WERI-Rb-1 (cell line): ENCODE measurements at regions not wholly inside any gene's neighbourhood (a gene's known extent, or its start where the extent isn't known, plus 50 kb on each side); places are given as distances from the start of the nearest gene placed in this dataset.

ENCODE experiments used
- DNase-seq: peaks from one replicate; pipeline ENCODE4 v3.0.0-alpha.2; 2020
- H3K27ac ChIP-seq: fragments of 250-450 bp; sonication (Bioruptor Pico); 2 replicates; pipeline ENCODE4 v1.5.1; 2020; ENCODE audit warnings: mild to moderate bottlenecking, moderate library complexity
- H3K27me3 ChIP-seq: fragments of 250-450 bp; sonication (Bioruptor Pico); 2 replicates; pipeline ENCODE4 v1.5.1; 2021; ENCODE audit warnings: mild to moderate bottlenecking, low read depth, moderate library complexity; ENCODE audit not compliant: insufficient read depth, severe bottlenecking
- H3K36me3 ChIP-seq: fragments of 250-450 bp; sonication (Bioruptor Pico); 2 replicates; pipeline ENCODE4 v1.5.1; 2020; ENCODE audit warnings: mild to moderate bottlenecking, moderate library complexity
- H3K4me3 ChIP-seq: 2 replicates; pipeline ENCODE4 v1.5.1; 2011; ENCODE audit warnings: low read depth, mild to moderate bottlenecking, control low read depth, low read length
- H3K9me3 ChIP-seq: fragments of 250-450 bp; sonication (Bioruptor Pico); 2 replicates; pipeline ENCODE4 v1.5.1; 2021; ENCODE audit warnings: mild to moderate bottlenecking, moderate library complexity; ENCODE audit not compliant: severe bottlenecking
- TF ChIP-seq, protein P1 (sequence below): IDR thresholded peaks from 2 replicates; pipeline ENCODE4 v1.5.1; 2011; ENCODE audit warnings: low read depth, mild to moderate bottlenecking, control low read depth, inconsistent platforms, low read length

DNA sequence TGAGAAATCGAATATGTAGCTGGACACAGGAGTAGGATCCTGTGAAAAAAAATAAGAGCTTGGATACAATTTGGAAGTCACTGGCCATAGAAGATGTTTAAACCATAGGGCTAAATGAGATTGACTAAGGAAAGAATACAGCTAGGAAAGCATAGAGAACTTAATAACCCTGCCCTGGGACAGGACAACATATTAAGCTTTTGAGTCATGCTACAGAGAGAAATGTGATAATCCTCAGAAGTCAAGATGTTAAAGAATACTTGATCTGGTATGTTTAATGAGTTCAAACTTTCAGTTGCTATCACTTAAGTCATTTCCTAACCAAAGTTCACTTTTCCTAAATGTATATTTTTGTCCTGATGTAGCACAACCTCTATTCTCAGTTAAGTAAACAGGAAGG, 154.6 kb upstream of the TSHZ2 start:
- TF ChIP-seq, protein P1, sequence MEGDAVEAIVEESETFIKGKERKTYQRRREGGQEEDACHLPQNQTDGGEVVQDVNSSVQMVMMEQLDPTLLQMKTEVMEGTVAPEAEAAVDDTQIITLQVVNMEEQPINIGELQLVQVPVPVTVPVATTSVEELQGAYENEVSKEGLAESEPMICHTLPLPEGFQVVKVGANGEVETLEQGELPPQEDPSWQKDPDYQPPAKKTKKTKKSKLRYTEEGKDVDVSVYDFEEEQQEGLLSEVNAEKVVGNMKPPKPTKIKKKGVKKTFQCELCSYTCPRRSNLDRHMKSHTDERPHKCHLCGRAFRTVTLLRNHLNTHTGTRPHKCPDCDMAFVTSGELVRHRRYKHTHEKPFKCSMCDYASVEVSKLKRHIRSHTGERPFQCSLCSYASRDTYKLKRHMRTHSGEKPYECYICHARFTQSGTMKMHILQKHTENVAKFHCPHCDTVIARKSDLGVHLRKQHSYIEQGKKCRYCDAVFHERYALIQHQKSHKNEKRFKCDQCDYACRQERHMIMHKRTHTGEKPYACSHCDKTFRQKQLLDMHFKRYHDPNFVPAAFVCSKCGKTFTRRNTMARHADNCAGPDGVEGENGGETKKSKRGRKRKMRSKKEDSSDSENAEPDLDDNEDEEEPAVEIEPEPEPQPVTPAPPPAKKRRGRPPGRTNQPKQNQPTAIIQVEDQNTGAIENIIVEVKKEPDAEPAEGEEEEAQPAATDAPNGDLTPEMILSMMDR = no peak
- no peaks in the 10 kb centered on the region for H3K36me3 ChIP-seq
- no peaks in the 10 kb centered on the region for H3K27me3 ChIP-seq
- no peak overlapping the region for H3K4me3 ChIP-seq
- no peak for DNase-seq
- H3K27ac ChIP-seq = no peak overlapping the region
- no peaks in the 10 kb centered on the region for H3K9me3 ChIP-seq

DNA sequence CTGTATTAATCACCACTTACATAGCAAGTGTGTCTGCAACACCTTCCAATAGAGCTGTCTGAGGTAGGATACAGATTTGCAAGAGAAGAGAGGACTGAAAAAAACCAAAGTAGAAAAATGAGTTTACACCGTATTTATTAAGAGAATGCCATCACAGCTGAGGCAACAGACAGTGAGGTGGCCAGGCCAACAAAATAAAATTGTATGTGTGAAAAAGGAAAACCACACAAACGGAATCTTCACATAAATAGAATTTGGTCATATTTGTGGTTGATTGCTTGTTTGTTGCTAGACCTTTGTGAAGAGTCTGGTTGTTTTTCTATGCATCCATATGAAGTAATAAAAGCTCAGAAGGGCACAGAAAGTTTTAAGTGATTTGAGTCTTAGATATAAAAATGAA, 157.8 kb upstream of the TSHZ2 start:
- no peaks in the 10 kb centered on the region for H3K36me3 ChIP-seq
- no peak overlapping the region for H3K4me3 ChIP-seq
- H3K9me3 ChIP-seq = no peaks in the 10 kb centered on the region
- H3K27ac ChIP-seq = no peak overlapping the region
- H3K27me3 ChIP-seq = no peaks in the 10 kb centered on the region
- TF ChIP-seq, protein P1 = no peak
- DNase-seq = no peak

DNA sequence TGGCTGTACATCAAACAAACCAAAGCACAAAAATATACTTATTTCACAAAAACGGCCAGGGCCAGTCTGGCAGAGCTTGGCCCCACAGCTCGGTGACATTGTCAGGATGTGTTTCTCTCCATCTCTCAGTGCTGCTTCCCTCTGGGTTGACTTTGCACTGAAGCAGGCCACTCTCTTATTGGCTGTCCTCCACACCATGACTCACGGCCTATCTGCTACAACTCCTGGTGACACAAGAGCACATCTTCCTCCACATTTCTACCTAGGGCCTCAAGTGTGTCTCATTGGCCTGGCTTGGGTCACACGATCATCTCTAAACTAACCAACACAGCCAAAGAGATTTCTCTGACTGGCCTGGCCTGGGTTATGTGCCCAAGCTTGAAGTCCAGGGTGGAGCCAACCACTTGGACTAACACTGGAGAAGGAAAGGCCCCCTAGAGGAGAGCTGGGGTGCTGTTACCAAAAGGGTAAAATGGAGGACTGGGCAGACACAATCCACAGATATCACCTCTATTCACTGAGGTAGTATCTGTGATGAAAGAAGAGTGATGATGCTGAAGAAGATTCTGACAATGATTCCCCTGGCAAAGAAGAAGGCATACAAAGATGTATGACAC, 159.8 kb upstream of the TSHZ2 start:
- Histone ChIP-seq H3K4me3 (no peak overlapping the region), H3K27ac (no peak overlapping the region), H3K27me3 (no peaks in the 10 kb centered on the region), H3K36me3 (no peaks in the 10 kb centered on the region), H3K9me3 (no peaks in the 10 kb centered on the region)
- no peak for DNase-seq
- TF ChIP-seq, protein P1 = no peak

DNA sequence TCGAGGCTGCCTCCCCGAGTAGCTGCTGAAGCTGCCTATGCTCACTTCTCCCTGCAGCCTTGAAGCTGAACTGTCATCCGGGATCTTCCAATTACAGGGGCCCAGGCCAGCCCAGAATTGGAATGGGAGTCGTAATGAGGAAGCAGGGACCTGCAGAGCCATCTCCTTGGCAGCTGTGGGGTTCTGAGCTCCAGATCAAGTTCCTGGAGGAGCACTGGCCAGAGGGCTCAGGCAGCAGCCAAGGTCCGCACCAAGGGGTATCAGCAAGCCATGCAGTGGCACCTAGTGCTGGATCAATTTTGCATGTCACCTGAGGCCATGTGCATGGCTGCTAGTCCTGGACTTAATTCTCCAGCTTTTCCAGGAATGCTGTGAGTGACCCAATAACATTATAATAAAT, 163.2 kb upstream of the TSHZ2 start:
- peak; percentile 8 for DNase-seq
- H3K27me3 ChIP-seq = no peaks in the 10 kb centered on the region
- no peaks in the 10 kb centered on the region for H3K36me3 ChIP-seq
- no peaks in the 10 kb centered on the region for H3K9me3 ChIP-seq
- H3K4me3 ChIP-seq = no peak overlapping the region
- H3K27ac ChIP-seq = no peak overlapping the region
- TF ChIP-seq, protein P1 = no peak

DNA sequence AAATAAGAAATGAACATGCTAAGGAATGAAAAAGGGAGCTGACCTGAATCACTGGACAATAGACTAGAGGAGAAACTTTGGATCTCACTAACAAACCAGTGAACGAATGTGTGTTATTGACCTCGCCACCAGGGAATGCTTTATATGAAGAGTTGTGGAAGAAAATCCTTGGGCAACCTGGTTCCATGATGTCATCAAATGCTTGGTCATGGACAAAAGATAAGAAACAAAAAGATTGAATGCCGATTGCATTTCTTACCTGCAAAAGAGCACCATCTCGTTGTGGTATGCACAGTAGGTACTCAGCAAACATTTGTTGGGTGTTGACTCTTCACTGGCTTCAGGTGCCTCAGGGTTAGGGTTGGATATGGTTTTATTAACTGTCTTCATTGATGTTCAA, 165.2 kb upstream of the TSHZ2 start:
- no peak overlapping the region for H3K4me3 ChIP-seq
- no peaks in the 10 kb centered on the region for H3K36me3 ChIP-seq
- TF ChIP-seq, protein P1 = no peak
- no peaks in the 10 kb centered on the region for H3K9me3 ChIP-seq
- no peak for DNase-seq
- H3K27me3 ChIP-seq = no peaks in the 10 kb centered on the region
- H3K27ac ChIP-seq = no peak overlapping the region

DNA sequence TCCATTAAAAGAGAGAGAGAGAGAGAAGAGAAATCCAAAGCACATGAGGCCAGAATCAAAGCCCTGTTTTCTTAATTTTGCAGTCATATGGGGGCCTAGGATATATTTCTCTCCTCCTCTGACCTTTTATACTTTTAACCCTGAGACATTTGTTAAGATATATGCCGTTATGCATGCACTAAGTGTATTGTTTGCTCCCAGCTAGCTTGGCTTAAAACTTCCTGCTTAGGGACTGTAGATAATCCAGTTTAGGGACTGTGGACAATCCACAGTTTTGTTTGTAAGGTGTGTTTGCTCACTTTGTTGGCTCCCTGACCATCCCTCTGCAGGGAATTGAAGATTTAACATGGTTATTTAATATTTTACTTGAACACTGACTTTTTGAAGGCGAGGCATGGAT, 166.3 kb upstream of the TSHZ2 start:
- no peak for DNase-seq
- Histone ChIP-seq H3K27ac (no peak overlapping the region), H3K9me3 (no peaks in the 10 kb centered on the region), H3K4me3 (no peak overlapping the region), H3K27me3 (no peaks in the 10 kb centered on the region), H3K36me3 (no peaks in the 10 kb centered on the region)
- TF ChIP-seq, protein P1 = no peak
